GM23248 (cell line): ENCODE measurements at regions not wholly inside any gene's neighbourhood (a gene's known extent, or its start where the extent isn't known, plus 50 kb on each side); places are given as distances from the start of the nearest gene placed in this dataset.

Experiments used
- EZH2 ChIP-seq: fragments of 200-600 bp; sonication (generic); IDR thresholded peaks from 2 replicates; pipeline ENCODE4 v1.6.1; 2018; ENCODE audit warnings: antibody characterized with exemption, mild to moderate bottlenecking; ENCODE audit not compliant: insufficient read depth, poor library complexity, severe bottlenecking
- EZH2phosphoT487 ChIP-seq: fragments of 200-600 bp; sonication (generic); IDR thresholded peaks from 2 replicates; pipeline ENCODE4 v1.6.1; 2018; ENCODE audit warnings: antibody characterized with exemption, moderate library complexity, mild to moderate bottlenecking, low read depth; ENCODE audit not compliant: insufficient read depth

GRCh38 chr13:60720590-60720989 is 323.6 kb downstream of the TDRD3 start:
- no peak for TF ChIP-seq EZH2phosphoT487
- no peak for TF ChIP-seq EZH2
